Right lung (tissue), 2 donors: ENCODE measurements at regions not wholly inside any gene's neighbourhood (a gene's known extent, or its start where the extent isn't known, plus 50 kb on each side); places are given as distances from the start of the nearest gene placed in this dataset.
A peak's percentile ranks its signal among the peaks of the same experiment; 100 is the strongest.
"Not testable (repeated sequence)": the region's sequence is repeated elsewhere in the genome, so short reads cannot be mapped to it uniquely, and the experiment has no call there.

Source experiments
- DNase-seq, 2 donors: peaks; one replicate each; pipeline ENCODE4 v3.0.0-alpha.2; 2013

DNA sequence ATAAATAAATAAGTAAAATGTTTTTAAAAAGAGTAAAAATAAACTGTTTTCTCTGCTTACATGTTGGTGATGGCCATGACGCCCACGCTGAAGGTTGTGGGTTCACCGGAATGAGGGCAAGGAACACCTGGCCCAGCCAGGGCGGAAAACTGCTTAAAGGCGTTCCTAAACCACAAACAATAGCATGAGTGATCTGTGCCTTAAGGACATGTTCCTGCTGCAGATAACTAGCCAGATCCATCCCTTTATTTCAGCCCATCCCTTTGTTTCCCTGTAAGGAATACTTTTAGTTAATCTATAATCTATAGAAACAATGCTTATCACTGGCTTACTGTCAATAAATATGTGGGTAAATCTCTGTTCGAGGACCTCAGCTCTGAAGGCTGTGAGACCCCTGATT is 63.3 kb upstream of the CEP78 start:
- not testable (repeated sequence) for DNase-seq

DNA sequence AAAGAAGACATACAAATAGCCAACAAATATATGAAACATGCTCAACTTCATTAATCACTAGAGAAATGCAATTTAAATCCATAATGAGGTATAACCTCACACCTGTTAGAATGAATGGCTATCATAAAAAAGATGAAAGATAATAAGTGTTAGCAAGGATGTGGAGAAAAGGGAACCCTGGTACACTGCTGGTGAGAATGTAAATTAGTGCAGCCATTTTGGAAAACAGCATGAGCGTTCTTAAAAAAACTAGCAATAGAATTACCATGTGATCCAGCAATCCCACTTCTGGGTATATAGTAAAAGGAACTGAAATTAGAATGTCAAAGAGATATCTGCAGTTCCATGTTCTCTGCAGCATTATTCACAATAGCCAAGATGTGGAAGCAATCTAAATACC is 64.2 kb upstream of the CEP78 start:
- no peak for DNase-seq

DNA sequence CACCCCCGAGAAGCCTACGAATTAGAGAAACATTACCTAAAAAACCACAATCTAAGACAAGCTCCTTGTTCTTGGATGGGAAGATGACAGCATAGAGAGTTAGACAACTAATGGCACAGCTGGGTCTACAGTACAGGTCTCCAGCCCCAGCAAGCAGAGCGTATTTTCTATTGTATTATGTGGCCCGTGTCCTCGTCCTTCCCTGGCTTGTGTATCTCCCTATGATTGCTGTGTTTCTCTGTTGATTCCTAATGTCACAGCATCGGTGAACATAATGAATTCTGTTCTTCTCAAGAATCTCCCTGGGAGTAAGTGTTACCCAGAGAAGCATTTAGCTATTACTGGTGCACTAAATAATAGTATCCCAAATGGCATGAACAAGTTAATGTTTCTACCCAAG is 66.8 kb upstream of the CEP78 start:
- no peak for DNase-seq

DNA sequence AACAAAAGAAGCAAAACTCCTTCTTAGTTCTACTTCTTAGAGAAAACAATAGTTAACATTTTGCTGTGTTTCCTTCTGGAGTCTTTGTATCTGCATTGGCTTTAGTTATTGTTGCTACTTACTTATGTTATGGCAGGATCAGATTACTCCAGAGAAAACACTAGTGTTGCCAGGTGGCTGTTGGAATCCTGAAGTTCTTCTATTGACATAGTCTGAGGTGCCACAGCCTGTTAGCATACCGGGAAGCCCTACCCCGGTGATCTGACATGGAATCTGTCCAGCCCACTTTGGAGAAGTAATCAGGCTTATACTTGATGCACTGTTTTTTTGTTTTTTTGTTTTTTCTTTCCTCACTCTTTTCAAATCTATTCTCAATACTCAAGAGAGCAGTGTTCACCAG is 68.5 kb upstream of the CEP78 start:
- peak in 1 of 2 donors; percentile 24 for DNase-seq

DNA sequence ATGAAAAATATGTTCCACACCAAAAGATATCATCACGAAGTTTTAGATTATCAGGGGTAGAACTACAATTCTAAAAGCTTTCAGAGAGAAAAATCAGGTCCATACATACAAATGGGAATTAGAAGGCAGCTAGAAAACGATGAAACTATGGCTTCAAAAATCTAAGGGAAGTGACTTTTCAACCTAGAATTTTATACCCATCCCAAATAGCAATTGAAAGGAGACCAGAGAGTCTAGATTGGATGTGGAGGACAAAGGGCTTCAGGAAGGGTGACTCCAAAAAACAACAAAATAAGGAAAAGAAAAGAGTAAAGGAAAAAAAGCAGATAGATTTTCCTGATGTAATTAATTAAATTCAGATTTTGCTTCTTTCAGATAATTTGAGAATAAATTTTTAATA is 72.0 kb upstream of the CEP78 start:
- no peak for DNase-seq

DNA sequence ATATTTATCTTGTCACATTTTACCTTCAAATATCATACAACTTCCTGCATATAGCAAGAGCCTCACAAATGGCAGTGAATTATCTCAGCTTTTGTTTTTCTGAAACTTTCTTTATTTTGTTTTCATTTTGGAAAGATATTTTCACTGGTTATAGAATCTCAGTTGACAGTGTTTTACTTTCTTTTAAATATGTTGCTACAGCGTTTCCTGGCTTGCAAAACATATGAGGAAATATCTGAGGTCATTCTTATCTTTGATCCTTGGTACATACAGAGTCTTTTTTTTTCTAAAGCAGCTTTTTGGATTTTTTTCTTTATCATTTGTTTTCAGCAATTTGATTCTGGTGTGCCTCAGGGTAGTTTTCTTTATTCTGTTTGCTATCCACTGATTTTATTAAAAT is 77.6 kb upstream of the CEP78 start:
- no peak for DNase-seq

DNA sequence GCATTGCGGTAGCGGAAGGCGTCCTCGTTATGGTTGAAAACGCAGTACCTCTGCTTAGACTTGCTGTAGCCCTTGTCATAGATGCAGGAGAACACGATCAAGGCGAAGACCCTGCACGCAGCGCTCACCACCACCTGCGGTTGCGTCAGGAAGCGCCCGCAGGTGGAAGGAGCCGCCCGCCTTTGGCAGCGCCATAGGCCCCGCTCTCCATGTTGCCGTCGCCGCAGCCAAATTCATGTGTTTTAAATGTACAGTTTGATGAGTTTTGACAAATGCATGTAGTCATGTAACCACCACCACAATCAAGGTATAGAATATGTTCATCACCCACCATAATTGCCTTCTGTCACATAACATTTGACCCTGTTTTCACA is 84.9 kb upstream of the CEP78 start:
- DNase-seq, result no peak

DNA sequence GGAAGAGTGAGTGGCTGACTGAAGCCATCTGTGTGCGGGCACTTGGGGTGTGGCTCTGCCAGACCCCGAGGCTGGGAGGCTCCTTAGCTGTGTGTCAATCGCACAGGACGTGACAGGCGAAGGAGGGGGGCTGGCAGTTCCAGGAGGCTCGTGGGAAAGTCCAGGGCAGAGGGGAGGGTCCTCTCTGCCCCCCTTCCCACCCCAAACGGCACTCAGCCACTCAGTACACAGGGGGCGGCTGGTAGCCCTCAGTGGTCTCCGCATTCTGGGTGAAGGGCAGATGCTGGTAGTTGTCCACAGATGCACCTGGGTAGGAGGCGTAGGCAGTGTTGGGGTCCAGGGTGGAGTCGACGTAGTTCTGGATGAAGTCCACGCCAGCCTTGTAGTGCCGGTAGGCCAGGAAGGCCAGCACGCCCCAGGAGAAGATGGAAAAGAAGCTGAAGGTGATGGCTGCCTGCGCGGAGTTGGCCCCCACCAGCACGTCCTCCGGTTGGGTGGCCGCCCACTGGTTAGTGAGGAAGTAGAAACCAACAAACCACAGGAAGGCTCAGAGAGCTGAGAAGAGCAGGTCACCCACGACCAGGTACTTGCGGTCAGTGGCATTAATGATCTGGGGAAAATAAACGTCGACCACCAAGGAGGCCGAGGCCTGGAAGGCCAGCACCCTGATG is 85.4 kb upstream of the CEP78 start:
- no peak for DNase-seq

DNA sequence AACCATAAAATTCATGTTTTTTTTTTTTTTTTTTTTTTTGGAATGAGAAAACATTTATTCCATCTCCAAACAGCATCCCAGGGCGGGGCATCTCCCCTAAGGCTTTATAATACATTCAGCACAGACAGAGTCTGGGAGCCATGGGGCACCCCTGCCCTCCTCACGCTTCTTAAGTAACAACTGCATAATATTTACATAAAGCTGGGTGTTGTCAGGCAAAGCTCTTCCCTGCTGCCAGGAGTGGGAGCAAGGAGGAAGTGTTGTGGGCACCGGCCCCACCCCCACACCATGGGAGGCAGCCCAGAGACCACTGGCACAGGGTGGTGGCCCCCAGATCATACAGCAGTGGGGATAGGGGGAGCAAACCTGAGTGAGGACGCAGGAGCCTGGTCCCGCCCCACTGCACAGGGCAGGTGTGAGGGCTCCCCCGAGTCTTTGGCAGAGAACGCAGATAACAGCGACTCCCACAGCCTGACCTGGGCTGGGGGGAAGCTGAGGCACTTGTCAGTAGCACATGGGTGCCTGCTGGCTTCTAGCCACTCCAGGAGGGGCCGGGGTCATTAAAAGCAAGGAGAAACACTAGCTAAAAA is 86.1 kb upstream of the CEP78 start:
- no peak for DNase-seq

DNA sequence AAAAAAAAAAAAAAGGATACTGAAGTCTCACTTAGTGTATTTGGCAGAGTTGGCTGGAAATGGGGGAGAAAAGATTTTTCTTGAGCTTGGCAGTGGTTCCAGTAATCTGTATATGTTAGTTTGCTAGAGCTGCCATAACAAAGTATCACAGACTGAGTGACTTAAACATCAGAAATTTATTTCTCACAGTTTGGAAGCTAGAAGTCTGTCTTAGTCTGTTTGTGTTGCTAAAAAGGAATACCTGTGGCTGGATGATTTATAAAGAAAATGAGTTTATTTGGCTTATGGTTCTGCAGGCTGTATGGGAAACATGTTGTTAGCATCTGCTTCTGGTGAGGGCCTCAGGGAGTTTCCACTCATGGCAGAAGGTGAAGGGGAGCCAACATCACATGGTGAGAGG is 89.6 kb upstream of the CEP78 start:
- no peak for DNase-seq

DNA sequence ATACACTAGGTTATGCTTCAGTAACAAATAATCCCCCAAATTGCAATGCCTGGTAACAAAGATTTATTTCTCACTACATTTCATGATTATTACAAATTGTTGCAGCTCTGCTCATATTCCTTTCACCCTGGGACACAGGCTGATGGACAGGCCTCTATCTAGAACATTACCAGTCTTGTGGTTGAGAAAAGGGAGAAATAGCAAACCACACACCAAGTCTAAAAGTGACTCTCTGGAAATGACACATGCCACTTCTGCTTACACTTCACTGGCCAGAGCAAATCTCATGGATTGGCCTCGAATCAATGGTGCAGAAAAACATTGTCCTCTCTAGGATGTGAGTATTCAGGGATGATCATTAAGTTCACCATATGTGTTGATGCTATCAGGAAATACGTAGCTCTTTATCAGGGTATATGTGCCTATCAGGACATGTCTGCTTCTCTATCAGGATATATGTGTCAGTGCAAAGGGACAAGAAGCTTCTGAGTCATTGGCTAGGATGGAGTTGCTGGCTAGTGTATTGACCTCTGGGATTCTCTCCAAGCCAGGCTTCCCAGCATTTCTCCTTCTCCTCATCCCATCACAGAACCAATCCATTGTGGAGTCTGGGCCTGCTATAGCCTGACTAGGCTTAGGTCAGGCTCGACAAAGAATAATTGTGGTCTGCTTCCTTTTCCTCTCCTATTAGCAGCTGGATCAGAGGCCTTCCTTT is 91.1 kb upstream of the CEP78 start:
- DNase-seq, result no peak

DNA sequence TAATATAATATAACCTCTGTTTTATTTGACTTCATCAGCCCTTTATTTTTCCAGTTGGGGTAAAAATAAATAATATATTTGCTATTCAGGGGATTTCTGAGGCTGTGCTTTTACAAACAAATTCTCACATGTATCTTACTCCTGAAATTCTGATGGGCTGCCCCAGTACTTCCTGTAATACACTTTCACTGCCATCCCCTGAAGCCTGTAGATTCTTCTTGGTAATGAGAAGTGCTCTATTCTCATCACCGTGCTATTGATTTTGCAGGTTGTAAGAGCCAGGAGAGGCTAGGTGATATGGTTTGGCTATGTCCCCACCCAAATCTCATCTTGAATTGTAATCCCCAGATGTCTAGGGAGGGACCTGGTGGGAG is 91.9 kb upstream of the CEP78 start:
- no peak for DNase-seq

DNA sequence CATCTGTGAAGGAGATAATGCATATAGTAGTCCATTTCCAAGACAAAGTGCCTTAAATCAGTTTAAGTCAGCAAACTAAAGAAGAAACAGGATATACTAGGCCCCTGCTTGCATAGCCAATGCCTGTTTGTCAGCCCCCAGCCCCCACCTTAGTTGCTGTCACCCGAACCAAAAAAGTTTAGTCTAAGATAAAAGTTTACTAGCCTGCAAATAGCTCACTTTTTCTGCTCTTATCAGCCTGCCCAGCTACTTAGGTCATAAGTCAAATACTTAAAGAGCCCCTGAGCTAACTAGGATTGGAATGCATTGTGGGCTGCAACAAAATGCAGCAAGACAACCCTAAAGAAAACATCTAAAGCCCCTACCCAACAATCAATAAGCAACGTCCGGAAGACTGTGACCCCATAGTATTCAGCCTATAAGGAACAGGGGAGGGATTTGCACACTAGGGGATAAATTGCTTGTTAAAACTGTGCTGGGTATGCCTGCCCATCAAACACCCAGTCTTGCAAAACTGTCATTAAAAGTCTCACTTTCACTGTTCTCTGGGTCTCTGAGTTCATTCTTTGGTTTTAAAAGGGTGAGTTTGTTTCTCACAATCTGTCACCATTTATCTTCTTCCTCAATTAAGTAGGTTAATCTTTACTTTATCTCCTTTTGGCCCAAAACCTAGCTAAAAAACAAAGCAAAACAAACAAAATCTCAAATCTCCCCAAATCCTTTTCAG is 92.4 kb upstream of the CEP78 start:
- DNase-seq, result no peak

DNA sequence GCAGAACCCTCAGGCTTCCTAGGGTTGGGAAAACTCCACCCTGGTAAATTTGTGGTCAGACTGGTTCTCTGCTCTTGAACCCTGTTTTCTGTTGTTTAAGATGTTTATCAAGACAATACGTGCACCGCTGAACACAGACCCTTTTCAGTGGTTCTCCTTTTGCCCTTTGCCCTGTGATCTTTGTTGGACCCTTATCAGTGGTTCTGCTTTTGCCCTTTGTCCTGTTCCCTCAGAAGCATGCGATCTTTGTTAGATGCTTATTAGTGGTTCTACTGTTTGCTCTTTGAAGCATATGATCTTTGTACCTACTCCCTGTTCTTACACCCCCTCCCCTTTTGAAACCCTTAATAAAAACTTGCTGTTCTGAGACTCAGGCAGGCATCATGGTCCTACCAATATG is 93.6 kb upstream of the CEP78 start:
- not testable (repeated sequence) for DNase-seq

DNA sequence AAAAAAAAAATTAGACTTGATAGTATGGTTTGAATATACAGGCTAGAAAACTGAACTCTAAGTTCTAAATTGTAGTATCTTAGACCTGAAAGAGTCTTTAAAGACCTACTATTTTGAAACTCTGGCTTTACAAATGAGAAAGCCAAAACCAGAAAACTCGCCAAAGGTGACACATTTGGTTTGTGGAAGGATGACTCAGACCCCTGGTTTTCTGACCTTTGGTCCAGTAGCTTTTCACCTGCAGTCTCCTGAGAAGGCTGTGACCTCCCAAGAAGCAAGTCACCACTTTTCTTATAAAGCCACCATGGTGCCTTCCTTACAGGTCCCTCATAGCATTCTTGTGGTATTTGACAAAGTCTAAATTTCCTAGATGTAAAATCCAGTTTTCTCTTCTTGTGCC is 102.1 kb upstream of the CEP78 start:
- DNase-seq, result no peak

DNA sequence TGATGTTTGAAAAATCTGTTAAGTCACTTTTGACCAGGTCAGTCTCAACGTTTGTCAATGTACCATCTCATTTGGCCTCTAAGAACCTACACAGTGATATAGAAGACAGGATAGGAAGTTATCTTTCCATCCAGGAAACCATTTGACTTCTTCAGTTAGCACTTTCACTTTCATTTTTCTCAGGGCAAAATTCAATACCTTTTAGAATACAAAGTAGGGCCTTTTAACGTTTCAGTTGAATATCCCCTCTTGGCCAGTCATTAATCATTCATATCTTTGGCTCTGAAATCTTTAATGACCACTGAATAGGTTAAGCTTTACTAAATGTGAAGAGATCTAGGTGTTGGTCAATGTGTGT is 101.1 kb upstream of the GNAQ start:
- DNase-seq, result no peak

DNA sequence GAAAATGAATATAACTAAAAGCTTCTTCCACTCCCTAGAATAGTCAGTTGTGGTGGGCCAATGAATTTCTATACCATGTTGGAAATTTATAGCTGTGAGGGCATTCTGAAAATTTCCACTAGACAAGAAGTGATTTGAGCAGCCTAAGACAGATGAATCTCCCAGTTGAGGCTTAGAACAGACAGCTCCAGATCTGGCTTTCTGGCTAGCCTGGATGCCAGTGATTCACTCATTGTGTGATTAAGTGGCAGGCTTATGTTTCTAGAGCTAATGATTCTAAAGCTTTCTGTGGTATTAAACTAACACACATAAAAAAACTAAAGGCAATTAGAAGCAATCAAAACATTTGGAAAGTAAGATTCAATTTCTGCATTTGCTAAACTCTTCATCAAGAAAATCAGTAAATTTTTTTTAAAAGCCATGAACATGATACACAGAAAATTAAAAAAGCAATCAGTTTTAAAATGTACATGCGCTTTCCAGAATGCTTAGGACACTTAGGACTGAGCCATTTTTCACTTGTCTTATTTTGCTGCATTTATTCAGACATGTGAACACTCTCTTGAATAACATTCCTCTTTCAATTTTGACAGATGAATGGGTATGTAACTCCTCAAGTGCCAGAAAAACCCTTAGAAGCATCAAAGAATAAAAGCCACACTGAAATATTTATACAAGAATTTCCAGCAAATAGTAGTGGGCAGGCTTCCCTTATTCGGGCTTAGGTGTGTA is 100.5 kb upstream of the GNAQ start:
- no peak for DNase-seq

DNA sequence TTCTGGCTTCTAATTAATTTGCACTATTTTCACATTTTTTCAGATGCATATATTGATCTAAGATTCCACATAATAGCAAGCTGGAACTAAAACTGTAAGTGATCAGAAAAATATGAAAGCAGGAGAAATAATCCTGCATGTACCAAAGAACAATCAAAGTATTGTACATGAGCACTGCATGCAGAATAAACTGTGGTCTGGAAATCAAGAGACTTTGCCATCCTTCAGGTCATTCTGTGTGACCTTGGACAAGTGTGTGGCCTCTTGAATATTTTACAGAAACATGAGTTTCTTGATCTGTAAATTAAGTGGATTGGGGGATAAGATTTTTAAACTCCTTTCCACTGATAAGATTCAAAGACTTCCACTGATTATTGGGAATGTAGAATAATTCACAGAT is 99.2 kb upstream of the GNAQ start:
- DNase-seq, result no peak

DNA sequence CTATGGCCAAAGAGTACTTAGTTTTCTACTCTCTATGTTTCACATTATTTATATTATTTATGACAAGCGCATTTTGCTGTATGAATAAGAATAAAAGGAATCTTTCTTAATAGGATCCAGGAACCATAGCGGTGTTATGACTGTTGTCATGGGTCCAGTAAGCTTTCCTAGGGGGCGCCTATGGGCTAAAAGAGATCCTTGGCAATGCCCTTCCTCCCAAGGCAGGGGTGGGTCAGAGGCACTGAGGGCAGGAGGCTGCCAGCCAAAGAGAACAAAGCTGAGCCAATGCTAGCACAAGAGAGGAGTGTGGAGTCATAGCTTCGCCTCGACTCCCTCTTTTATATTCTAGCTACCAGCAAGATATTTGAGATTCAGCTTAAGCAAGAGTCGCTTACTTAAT is 98.4 kb upstream of the GNAQ start:
- no peak for DNase-seq

DNA sequence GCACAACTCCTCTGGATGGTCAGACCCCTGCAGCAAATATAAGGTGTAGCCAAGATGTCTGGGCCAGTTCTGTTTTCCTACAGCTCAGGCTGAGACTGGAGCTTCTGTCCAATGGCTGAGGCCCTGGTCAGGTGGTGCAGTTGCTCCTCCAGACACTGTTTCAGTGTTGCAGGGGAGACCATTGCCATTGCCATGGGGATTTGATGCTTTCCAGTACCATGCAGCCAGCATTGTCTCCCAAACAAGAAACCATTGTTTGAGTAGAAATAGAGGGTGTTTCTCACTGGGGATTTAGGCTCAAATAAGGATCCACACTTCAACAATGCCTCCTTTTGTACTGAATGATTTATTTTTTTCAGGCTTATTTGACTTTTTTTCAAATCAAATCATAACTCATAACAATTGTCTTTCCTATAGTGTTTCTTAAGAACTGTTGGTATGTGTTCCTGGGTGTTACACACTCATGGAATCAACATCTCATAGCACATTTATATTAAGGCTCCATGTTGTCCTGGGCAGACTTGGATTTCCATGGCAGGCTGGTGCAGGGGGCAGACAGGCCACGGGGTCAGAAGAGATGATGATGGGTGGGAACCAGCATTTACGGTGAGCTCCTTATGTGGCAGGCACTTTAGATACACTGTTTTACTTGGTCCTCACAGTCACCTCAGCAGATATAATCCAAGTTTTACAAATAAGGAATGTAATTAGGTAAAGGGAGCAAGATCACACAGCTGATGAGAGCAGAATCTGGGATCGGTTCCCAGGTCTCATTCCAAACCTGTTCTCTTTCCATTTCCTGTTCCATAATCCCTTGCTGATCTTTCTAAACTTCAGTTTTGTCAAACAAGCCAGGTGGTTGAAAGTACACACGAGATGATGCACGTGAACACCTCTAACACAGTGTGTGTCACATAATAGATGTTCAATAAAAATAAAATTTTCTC is 95.9 kb upstream of the GNAQ start:
- no peak for DNase-seq

DNA sequence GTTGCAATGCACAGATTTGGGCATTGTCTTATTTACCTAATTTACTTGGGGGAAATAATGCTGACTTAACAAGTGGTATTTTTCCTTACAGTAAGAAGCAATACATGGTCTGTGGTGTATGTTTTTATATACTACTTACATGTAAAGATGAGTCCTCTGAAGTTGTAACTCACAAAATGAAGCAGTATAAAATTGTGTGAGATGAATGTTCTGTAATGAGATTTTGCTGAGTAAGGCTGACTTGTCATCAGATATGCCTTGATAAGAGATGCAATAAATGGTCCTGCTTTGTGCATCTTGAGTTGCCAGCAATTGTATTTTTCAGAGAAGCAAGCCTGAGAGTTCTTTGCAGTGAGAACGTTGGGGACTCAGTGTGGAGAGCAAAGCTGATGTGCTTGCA is 92.2 kb upstream of the GNAQ start:
- no peak for DNase-seq
